ENCODE measurements at regions not wholly inside any gene's neighbourhood (a gene's known extent, or its start where the extent isn't known, plus 50 kb on each side); places are given as distances from the start of the nearest gene placed in this dataset.

- no peak overlapping the region for H3K4me3 Mint-ChIP-seq
- no peak for DNase-seq (ENCODE audit: low spot score)
- peaks cover 17% of the 10 kb centered on the region for H3K27me3 Mint-ChIP-seq (ENCODE audit: insufficient read depth)
- intact Hi-C loops (cut with micrococcal nuclease), result no loop called here
- H3K27ac Mint-ChIP-seq, result no peak overlapping the region
- no peaks in the 10 kb centered on the region for H3K4me1 Mint-ChIP-seq (ENCODE audit: low read depth)
- H3K36me3 Mint-ChIP-seq (ENCODE audit: low read depth), result no peaks in the 10 kb centered on the region
- no peaks in the 10 kb centered on the region for H3K9me3 Mint-ChIP-seq
Measured at GRCh38 chr9:17906176-17906840, 327.4 kb downstream of the SH3GL2 start.

DNA sequence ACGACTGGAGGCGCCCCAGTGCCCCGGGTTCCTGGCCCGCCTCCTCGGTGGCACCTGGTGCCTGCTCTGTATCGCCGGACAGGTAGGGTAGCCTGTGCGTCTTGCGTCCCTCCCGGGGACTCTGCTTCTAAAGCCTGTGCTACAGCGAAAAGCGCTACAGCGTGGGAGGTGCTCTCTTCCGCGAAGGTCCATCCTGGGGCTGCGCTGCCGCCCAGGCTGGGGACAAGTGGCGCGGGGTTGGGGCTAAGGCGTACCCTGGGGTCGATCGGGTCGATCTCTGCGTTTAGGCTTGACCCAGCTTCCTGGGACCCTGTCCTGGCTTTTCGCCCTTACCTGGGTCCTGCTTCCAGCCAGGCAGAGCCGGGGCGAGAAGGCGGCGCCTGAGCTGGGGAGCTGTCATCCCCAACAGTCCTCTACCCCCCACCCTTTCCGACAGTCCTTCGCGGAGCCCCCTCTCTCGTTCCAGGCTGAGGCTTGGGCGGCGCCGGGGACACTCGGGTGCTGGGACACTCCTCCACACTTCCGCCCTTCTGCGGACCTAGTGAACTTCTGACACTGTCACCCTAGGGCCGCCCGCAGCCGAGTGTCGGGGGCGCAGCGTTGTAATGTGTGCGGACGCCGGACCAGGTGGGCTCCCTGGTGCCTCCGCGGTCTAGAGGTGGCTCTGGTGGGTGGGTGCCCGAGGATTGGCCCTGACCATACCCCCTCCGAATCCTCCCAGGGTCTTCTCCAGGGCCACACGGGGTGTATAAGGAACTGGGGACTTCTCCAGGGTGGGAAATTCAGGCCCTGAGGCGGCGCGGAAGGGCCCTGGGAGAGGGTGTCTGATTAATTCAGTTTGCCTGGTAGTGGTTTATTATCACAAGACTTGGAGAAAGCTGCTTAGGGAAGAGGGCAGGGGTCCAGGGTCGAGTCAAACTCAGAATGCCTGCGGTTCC, 328.2 kb downstream of the SH3GL2 start:
- Mint-ChIP-seq H3K4me3 (no peak overlapping the region), H3K4me1 (ENCODE audit: low read depth) (no peaks in the 10 kb centered on the region), H3K27me3 (ENCODE audit: insufficient read depth) (peaks cover 17% of the 10 kb centered on the region), H3K9me3 (no peaks in the 10 kb centered on the region), H3K36me3 (ENCODE audit: low read depth) (no peaks in the 10 kb centered on the region), H3K27ac (no peak overlapping the region)
- intact Hi-C loops (cut with micrococcal nuclease), result no loop called here
- DNase-seq (ENCODE audit: low spot score), result no peak

DNA sequence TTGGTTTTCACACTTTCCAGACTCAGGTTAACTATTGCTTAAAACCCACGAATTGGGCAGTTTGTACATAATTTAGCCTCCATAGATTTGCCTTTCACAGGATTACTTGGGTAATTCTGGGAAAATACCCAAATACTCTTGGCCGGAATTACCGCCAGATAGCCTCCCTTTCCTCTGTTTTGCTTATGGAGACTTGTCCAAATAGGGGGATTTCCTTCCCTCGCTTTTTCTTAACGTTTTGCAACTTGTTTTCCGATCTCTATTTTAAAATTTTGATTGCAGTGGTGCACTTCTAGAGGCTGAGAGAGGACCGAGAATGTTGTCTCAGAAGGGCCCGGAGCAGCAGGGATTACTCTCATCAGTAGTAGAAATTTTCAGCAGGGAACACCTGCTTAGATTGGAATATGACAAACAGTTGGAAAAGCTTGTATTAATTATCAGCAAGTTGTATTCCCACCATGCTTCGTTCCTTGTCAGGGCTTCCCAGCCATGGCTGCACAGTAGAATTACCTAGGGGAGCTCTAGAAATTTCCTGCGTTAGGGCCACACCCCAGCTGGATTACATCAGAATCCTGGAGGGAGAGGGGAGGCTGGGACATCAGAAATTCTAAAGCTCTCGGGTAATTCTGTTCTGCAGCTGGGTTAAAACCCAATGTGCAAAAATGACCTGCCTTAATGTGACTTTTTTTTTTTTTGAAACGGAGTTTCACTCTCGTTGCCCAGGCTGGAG, 329.1 kb downstream of the SH3GL2 start:
- Mint-ChIP-seq H3K27ac (no peak overlapping the region), H3K4me1 (ENCODE audit: low read depth) (no peaks in the 10 kb centered on the region), H3K9me3 (no peaks in the 10 kb centered on the region), H3K27me3 (ENCODE audit: insufficient read depth) (peaks cover 17% of the 10 kb centered on the region), H3K4me3 (no peak overlapping the region), H3K36me3 (ENCODE audit: low read depth) (no peaks in the 10 kb centered on the region)
- intact Hi-C loops (cut with micrococcal nuclease), result no loop called here
- no peak for DNase-seq (ENCODE audit: low spot score)

DNA sequence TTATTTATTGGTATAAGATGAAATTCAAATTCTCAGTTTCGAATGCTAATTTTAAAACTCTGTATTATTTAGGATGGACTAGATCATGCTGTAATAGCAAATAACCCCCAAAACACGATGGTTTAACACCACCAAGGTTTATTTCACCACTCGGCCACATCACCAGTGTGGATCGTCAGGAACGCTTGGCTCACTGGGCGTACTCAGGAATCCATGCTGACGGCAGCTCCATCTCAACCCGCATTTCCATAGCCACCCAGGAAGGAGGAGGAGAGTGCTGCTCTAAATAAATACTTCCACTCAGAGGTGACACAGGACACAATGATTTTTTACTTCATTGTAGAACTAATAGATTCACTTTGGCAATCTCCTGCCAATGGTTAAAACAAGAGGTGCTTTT, 347.4 kb downstream of the SH3GL2 start:
- H3K27ac Mint-ChIP-seq, result no peak overlapping the region
- no peak for DNase-seq (ENCODE audit: low spot score)
- peaks cover 8% of the 10 kb centered on the region for H3K9me3 Mint-ChIP-seq
- no peaks in the 10 kb centered on the region for H3K4me1 Mint-ChIP-seq (ENCODE audit: low read depth)
- H3K27me3 Mint-ChIP-seq (ENCODE audit: insufficient read depth), result no peaks in the 10 kb centered on the region
- no peaks in the 10 kb centered on the region for H3K36me3 Mint-ChIP-seq (ENCODE audit: low read depth)
- intact Hi-C loops (cut with micrococcal nuclease), result no loop called here
- no peak overlapping the region for H3K4me3 Mint-ChIP-seq

GRCh38 chr9:17927616-17928015, 348.8 kb downstream of the SH3GL2 start:
- Mint-ChIP-seq H3K4me1 (ENCODE audit: low read depth) (no peaks in the 10 kb centered on the region), H3K4me3 (no peak overlapping the region), H3K36me3 (ENCODE audit: low read depth) (no peaks in the 10 kb centered on the region), H3K27ac (no peak overlapping the region), H3K9me3 (peaks cover 8% of the 10 kb centered on the region), H3K27me3 (ENCODE audit: insufficient read depth) (no peaks in the 10 kb centered on the region)
- no peak for DNase-seq (ENCODE audit: low spot score)
- intact Hi-C loops (cut with micrococcal nuclease), result no loop called here

DNA sequence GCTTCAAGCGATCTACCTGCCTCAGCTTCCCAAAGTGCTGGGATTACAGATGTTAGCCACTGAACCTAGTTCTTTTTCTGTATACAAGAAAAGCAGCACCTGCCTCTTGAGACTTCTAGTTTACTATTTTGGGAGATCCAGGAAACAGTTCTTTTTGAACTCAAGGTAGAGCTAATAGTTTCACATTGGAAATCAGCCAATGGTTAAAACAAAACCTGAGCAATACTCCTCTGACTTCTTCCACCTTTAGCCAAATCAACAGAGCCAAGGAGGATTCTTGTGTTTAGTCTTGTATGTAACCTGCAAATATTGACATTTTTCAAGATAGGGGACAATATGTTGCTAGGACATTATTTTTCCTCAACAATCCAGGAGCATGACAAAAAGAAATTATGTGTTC, 349.4 kb downstream of the SH3GL2 start:
- no peak for DNase-seq (ENCODE audit: low spot score)
- H3K9me3 Mint-ChIP-seq, result peaks cover 8% of the 10 kb centered on the region
- intact Hi-C loops (cut with micrococcal nuclease), result no loop called here
- no peaks in the 10 kb centered on the region for H3K27me3 Mint-ChIP-seq (ENCODE audit: insufficient read depth)
- no peak overlapping the region for H3K4me3 Mint-ChIP-seq
- H3K4me1 Mint-ChIP-seq (ENCODE audit: low read depth), result no peaks in the 10 kb centered on the region
- no peak overlapping the region for H3K27ac Mint-ChIP-seq
- H3K36me3 Mint-ChIP-seq (ENCODE audit: low read depth), result no peaks in the 10 kb centered on the region

DNA sequence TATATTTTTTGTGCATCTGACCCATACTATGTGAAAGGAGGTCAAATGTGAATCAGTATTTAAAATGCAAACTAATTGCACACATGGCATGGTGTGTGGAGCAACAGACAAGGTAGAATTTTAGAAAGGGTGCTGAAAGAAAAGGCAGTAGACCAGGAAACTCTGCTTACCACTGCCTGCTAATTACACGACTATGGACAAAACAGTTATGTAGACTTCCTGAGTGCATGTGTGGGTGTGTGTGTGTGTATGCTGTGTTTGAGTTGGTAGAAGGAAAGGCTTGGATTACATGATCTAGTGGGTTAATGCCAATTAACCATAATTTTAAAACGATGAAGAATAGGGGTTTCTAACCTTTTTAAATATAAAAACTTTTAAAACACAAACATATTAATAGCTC, 349.9 kb downstream of the SH3GL2 start:
- no peaks in the 10 kb centered on the region for H3K36me3 Mint-ChIP-seq (ENCODE audit: low read depth)

DNA sequence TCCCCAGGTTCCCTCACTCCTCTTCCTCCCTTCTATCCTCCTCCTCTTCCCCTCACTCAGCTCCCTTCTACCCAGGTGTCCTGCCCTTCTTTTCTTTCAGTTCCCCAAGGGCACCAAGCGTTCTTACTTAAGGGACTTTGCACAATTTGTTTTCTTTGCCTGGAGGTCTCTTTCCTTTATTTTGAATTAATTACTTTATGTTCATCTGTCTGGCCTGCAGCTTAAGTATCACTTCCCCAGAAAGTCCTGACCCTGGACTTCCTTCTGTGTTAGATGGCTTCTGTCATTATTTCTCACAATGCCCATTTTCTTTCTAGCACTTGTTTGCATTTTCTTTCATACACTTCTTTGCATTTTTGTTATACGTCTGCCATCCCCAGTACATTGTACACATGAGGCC, 350.6 kb downstream of the SH3GL2 start:
- intact Hi-C loops (cut with micrococcal nuclease), result no loop called here
- Mint-ChIP-seq H3K4me1 (ENCODE audit: low read depth) (no peaks in the 10 kb centered on the region), H3K4me3 (no peak overlapping the region), H3K27ac (no peak overlapping the region), H3K27me3 (ENCODE audit: insufficient read depth) (no peaks in the 10 kb centered on the region), H3K36me3 (ENCODE audit: low read depth) (no peaks in the 10 kb centered on the region), H3K9me3 (peaks cover 8% of the 10 kb centered on the region)
- no peak for DNase-seq (ENCODE audit: low spot score)

More for the DNA sequence above, 349.9 kb downstream of the SH3GL2 start:
- H3K9me3 Mint-ChIP-seq, result peaks cover 8% of the 10 kb centered on the region
- H3K27ac Mint-ChIP-seq, result no peak overlapping the region
- no peak overlapping the region for H3K4me3 Mint-ChIP-seq
- H3K4me1 Mint-ChIP-seq (ENCODE audit: low read depth), result no peaks in the 10 kb centered on the region
- H3K27me3 Mint-ChIP-seq (ENCODE audit: insufficient read depth), result no peaks in the 10 kb centered on the region
- intact Hi-C loops (cut with micrococcal nuclease), result no loop called here
- DNase-seq (ENCODE audit: low spot score), result no peak

DNA sequence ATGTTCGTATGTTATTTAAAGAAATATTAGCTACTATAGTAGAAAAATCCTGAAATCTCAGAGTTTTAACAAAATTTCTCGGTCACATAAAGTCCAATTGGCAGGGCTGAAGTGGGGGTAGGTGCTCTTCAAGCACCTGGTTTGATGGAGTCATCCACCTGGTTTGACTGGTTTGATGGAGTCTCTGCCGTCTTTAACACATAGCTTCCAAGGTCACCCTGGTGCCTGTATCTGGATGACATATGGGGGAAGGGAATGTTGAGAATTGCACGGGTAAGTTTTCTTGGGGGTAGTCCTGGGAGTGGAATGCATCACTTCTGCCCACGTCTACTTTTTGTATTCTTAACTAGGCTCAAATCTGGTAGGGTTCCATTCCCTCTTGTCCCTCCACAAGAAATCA, 351.2 kb downstream of the SH3GL2 start:
- Mint-ChIP-seq H3K27me3 (ENCODE audit: insufficient read depth) (no peaks in the 10 kb centered on the region), H3K36me3 (ENCODE audit: low read depth) (no peaks in the 10 kb centered on the region), H3K4me3 (no peak overlapping the region), H3K27ac (no peak overlapping the region), H3K9me3 (peaks cover 8% of the 10 kb centered on the region), H3K4me1 (ENCODE audit: low read depth) (no peaks in the 10 kb centered on the region)
- intact Hi-C loops (cut with micrococcal nuclease), result no loop called here
- no peak for DNase-seq (ENCODE audit: low spot score)

DNA sequence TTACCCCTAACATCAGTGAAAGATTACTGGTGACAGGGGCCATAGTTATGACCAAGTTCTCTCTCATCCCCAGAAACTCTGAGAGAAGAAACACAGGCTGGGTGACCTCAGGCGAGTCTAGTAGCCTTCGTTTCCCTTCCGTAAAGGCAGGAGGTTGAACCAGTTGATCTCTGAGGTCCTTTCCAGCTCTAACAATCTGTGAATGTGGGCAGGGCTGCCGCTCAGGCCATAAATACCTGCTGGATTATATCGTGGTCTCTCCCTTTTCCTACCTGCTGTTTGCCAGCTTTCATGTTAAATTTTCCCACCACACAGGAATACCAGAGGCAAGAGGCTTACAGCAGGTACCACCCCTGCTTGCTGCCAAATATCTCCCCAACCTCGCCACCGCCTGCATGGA, 357.5 kb downstream of the SH3GL2 start:
- no peak for DNase-seq (ENCODE audit: low spot score)
- Mint-ChIP-seq H3K9me3 (no peaks in the 10 kb centered on the region), H3K4me1 (ENCODE audit: low read depth) (no peaks in the 10 kb centered on the region), H3K36me3 (ENCODE audit: low read depth) (no peaks in the 10 kb centered on the region), H3K27ac (no peak overlapping the region), H3K27me3 (ENCODE audit: insufficient read depth) (no peaks in the 10 kb centered on the region), H3K4me3 (no peak overlapping the region)
- intact Hi-C loops (cut with micrococcal nuclease), result no loop called here

- Mint-ChIP-seq H3K9me3 (no peaks in the 10 kb centered on the region), H3K27ac (no peak overlapping the region), H3K4me3 (no peak overlapping the region), H3K27me3 (ENCODE audit: insufficient read depth) (no peaks in the 10 kb centered on the region), H3K36me3 (ENCODE audit: low read depth) (no peaks in the 10 kb centered on the region), H3K4me1 (ENCODE audit: low read depth) (no peaks in the 10 kb centered on the region)
- DNase-seq (ENCODE audit: low spot score), result no peak
- intact Hi-C loops (cut with micrococcal nuclease), result no loop called here
Measured at GRCh38 chr9:17938035-17938655, 359.3 kb downstream of the SH3GL2 start.

GRCh38 chr9:17942498-17942897, 363.6 kb downstream of the SH3GL2 start:
- no peak overlapping the region for H3K27ac Mint-ChIP-seq
- no peaks in the 10 kb centered on the region for H3K4me1 Mint-ChIP-seq (ENCODE audit: low read depth)
- intact Hi-C loops (cut with micrococcal nuclease), result no loop called here
- H3K36me3 Mint-ChIP-seq (ENCODE audit: low read depth), result no peaks in the 10 kb centered on the region
- DNase-seq (ENCODE audit: low spot score), result no peak
- H3K27me3 Mint-ChIP-seq (ENCODE audit: insufficient read depth), result no peaks in the 10 kb centered on the region
- H3K9me3 Mint-ChIP-seq, result peaks cover 5% of the 10 kb centered on the region
- H3K4me3 Mint-ChIP-seq, result no peak overlapping the region

GRCh38 chr9:17955409-17955808, 376.5 kb downstream of the SH3GL2 start:
- intact Hi-C loops (cut with micrococcal nuclease), result no loop called here
- DNase-seq (ENCODE audit: low spot score), result no peak
- no peaks in the 10 kb centered on the region for H3K36me3 Mint-ChIP-seq (ENCODE audit: low read depth)
- H3K9me3 Mint-ChIP-seq, result no peaks in the 10 kb centered on the region
- H3K4me3 Mint-ChIP-seq, result no peak overlapping the region
- no peaks in the 10 kb centered on the region for H3K4me1 Mint-ChIP-seq (ENCODE audit: low read depth)
- peaks cover 2% of the 10 kb centered on the region for H3K27me3 Mint-ChIP-seq (ENCODE audit: insufficient read depth)
- no peak overlapping the region for H3K27ac Mint-ChIP-seq
